Kidney tubule cell (primary cell): ENCODE measurements at regions not wholly inside any gene's neighbourhood (a gene's known extent, or its start where the extent isn't known, plus 50 kb on each side); places are given as distances from the start of the nearest gene placed in this dataset.

Experiments
- DNase-seq: peaks from one replicate; pipeline ENCODE4 v3.0.0-alpha.2; 2018; ENCODE audit warnings: low spot score

DNA sequence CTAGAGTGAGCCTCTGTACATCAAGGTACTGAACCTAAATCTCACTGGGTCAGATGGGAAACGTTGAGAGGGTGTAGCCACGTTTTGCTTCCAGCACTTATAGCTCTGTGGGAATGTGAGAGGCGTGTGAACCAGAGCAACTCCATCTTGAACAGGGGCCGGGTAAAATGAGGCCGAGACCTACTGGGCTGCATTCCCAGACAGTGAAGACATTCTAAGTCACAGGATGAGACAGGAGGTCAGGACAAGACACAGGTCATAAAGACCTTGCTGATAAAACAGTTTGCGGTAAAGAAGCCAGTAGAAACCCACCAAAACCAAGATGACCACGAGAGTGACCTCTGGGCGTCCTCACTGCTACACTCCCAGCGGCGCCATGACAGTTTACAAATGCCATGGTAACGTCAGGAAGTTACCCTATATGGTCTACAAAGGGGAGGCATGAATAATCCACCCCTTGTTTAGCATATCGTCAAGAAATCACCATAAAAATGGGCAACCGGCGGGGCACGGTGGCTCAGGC is 63.4 kb upstream of the NCOR2 start:
- no peak for DNase-seq

- no peak for DNase-seq
Observed at GRCh38 chr12:124629789-124630480, 62.5 kb upstream of the NCOR2 start.

DNA sequence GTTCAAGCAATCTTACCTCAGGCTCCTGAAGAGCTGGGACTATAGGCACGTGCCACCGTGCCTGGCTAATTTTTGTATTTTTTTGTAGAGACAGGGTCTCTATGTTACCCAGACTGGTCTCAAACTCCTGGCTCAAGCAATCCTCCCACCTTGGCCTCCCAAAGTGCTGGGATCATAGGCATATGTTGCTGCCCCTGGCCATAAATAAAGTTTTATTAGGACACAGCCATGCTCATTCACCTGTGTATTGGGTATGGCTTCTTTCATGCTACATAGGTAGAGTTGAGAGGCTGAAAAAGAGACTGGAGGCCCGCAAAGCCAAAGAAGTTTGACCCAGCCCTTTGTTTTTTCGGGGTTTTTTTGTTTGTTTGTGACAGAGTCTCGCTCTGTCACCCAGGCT is 61.7 kb upstream of the NCOR2 start:
- no peak for DNase-seq

GRCh38 chr12:124627956-124628355 is 60.5 kb upstream of the NCOR2 start:
- no peak for DNase-seq

DNA sequence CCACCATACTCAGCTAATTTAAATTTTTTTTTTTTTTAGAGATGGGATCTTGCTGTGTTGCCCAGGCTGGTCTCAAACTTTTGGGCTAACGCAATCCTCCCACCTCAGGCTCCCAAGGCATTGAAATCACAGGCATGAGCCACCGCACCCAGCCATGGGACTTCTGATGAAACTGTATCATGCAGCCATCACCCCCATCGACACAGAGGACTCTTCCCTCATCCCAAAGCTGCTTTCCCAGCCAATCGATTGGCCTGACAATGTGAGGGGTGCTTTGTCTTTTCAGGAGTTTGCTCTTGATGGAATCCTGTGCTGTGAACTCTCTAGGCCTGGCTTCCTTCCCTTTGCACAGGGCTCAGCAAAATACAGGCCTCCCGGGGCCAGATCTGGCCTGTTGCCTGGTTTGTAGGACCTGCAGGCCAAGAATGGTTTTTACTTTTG is 59.6 kb upstream of the NCOR2 start:
- no peak for DNase-seq

DNA sequence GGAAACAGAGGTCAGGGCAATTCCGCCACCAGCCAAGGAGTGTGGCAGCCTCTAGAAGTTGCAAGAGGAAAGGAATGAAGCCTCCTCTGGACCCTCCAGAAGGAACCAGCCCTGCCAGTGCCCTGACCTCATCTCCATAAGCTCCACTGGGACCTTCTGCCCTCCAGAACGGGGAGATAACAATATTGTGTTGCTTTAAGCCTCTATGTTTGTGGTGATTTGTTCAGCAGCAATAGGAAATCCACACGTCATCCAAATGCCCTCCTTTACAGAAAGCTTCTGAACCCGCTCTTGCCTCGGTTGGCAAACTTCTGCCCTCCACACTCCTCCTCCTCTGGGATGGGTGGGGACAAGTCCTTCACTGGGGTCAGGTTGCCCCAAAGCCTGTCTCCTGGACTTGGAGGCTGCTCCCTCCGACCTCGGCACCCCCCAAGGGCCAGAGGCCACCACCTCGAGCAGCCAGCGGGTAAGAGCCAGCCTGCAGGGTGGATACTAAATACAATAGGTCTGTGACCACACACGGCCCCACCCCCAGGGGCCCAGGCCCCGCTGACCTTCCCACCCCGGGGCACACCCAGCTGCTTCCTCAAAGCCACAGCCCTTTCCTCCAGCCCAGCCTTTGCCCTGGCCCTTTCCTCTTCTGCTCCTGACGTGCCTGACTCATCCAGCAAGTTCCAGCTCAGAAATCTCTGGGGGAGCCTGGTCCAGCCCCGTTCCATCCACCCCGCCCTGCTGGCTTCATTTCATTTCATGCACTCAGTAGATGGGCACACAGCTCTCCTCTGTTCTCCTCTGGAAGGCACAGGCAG is 58.7 kb upstream of the NCOR2 start:
- DNase-seq: peak; percentile 73

DNA sequence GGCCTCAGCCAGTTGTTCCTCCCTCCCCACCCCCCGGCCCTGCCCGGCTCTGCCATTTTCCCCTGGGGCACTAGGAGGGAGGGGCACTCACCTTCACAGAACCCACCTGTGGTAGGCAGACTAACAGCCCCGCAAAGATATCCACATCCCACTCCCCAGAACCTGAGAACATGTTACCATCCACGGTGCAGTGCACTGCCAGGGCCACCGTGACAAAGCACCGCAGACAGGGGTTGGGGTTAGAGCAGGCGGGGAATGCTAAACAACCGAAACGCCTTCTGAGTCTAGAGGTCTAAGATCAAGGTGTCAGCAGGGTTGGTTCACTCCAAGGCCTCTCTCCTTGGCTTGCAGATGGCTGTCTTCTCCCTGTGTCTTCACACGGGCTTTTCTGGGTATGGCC is 57.4 kb upstream of the NCOR2 start:
- DNase-seq: no peak

- no peak for DNase-seq
Observed at GRCh38 chr12:124623344-124624035, 56.1 kb upstream of the NCOR2 start.

- no peak for DNase-seq
Observed at GRCh38 chr12:124622764-124623163, 55.4 kb upstream of the NCOR2 start.

- DNase-seq: no peak
Observed at GRCh38 chr12:124622331-124622730, 54.9 kb upstream of the NCOR2 start.

- no peak for DNase-seq
Observed at GRCh38 chr12:124621296-124621660, 53.9 kb upstream of the NCOR2 start.

DNA sequence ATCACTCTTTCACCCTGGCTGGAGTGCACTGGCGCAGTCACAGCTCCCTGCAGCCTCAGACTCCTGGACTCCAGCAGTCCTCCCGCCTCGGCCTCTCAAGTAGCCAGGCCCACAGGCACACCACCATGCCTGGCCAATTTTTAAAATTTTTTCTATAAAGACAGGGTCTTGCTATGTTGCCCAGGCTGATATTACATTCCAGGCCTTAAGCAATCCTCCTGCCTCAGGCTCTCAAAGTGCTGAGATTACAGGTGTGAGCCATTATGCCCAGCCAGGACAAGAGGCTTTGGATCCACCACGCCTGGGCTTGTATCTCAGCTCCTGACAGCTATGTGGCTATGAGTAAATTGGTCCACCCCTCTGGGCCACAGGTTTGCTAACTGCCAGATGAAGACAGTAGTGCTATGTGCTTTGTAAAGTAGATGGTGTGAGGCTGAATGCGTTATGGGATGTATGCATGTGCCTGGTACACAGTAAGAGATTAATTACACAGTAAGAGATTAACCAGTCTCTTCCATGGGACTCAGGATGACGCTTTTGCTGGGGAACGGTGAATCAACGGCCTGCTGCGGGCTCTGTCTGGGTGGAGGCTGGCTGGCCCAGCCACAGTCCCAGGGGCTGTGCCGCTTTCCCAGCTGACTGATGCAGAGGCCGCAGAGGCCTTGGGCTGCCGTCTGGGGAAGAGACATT is 53.3 kb upstream of the NCOR2 start:
- peak; percentile 79 for DNase-seq

DNA sequence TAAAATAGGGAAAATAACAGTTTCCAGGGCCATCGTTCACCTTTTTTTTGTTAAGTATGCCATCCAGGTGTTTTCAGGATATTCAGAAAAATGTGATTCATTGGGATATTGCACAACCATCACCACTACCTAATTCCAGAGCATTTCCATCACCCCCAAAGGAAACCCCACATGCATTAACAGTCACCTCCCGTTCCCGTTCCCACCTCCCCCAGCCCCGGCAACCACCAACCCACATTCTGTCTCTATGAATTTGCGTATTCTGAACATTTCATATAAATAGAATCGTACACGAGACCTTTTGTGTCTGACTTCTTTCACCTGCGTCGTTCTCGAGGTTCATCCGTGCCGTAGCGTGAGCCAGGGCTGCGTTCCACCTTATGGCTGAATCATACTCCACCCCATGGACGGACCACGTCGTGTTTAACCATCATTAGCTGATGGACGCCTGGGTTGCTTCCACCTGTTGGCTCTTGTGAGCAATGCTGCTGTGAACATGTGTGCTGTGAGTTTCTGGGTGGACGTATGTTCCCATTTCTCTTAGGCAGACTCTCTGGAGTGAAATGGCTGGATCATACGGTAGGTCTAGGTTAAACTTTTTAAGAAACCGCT is 51.0 kb upstream of the NCOR2 start:
- no peak for DNase-seq

DNA sequence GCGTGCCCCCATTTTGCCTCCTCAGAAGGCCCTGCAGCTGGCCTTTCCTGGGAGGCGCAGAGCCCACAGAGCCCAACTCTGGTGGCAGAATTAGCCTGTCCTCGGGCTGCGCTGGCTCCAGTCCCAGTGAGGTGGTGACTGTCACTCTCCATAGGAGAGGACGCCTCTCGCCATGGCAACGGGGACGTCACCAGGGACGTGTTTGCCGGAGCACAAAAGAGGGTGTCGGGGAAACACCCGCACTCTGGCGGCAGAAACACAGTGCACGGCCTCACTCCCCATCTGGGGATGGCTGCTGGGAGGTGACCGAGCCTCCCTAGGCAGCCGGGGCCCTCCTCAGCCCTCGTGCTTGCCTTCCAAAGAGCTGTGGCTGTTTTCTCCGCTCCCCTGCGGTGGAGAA is 50.2 kb upstream of the NCOR2 start:
- no peak for DNase-seq
